Testis (tissue), 2 donors: ENCODE measurements at regions not wholly inside any gene's neighbourhood (a gene's known extent, or its start where the extent isn't known, plus 50 kb on each side); places are given as distances from the start of the nearest gene placed in this dataset.

Experiments
- POLR2A ChIP-seq: fragments of 450-650 bp; IDR thresholded peaks from one replicate; pipeline ENCODE4 v1.6.1; 2017; ENCODE audit warnings: antibody characterized with exemption, mild to moderate bottlenecking, moderate library complexity
- TF ChIP-seq, protein P1 (sequence below), 3 experiments: fragments of 450-650 bp in 2 of 3; fragments of 200-600 bp in 1 of 3; sonication (generic) in 1 of 3; IDR thresholded peaks; one replicate each; pipeline ENCODE4 v1.5.1; 2016 to 2019; ENCODE audit warnings: antibody characterized with exemption in 3 of 3, mild to moderate bottlenecking in 2 of 3, moderate library complexity in 1 of 3

GRCh38 chr3:3683261-3683660 lies 116.0 kb upstream of the LRRN1 start:
- TF ChIP-seq, protein P1, sequence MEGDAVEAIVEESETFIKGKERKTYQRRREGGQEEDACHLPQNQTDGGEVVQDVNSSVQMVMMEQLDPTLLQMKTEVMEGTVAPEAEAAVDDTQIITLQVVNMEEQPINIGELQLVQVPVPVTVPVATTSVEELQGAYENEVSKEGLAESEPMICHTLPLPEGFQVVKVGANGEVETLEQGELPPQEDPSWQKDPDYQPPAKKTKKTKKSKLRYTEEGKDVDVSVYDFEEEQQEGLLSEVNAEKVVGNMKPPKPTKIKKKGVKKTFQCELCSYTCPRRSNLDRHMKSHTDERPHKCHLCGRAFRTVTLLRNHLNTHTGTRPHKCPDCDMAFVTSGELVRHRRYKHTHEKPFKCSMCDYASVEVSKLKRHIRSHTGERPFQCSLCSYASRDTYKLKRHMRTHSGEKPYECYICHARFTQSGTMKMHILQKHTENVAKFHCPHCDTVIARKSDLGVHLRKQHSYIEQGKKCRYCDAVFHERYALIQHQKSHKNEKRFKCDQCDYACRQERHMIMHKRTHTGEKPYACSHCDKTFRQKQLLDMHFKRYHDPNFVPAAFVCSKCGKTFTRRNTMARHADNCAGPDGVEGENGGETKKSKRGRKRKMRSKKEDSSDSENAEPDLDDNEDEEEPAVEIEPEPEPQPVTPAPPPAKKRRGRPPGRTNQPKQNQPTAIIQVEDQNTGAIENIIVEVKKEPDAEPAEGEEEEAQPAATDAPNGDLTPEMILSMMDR (IDR thresholded peaks at IDR 0.05) = no peak
- no peak for TF ChIP-seq POLR2A
